Hepatocyte (in vitro differentiated cells): ENCODE measurements at regions not wholly inside any gene's neighbourhood (a gene's known extent, or its start where the extent isn't known, plus 50 kb on each side); places are given as distances from the start of the nearest gene placed in this dataset.

Experiments
- DNase-seq: peaks from one replicate; pipeline ENCODE4 v3.0.0-alpha.2; 2016; ENCODE audit warnings: low spot score
- H2AFZ ChIP-seq: fragments of 200-600 bp; sonication (generic); 2 replicates; pipeline ENCODE4 v1.6.0; 2016; ENCODE audit warnings: antibody characterized with exemption, mild to moderate bottlenecking
- H3K27ac ChIP-seq: fragments of 200-600 bp; sonication (generic); 2 replicates; pipeline ENCODE4 v1.5.1; 2016; ENCODE audit warnings: mild to moderate bottlenecking
- H3K27me3 ChIP-seq: fragments of 200-600 bp; sonication (generic); 2 replicates; pipeline ENCODE4 v1.6.1; 2016
- H3K36me3 ChIP-seq: fragments of 200-600 bp; sonication (generic); replicated peaks from 2 replicates; pipeline ENCODE4 v1.5.1; 2016; ENCODE audit warnings: low read depth; ENCODE audit not compliant: insufficient read depth
- H3K4me1 ChIP-seq: fragments of 200-600 bp; sonication (generic); 2 replicates; pipeline ENCODE4 v1.5.1; 2016; ENCODE audit warnings: mild to moderate bottlenecking, moderate library complexity; ENCODE audit not compliant: insufficient read depth
- H3K4me2 ChIP-seq: fragments of 200-600 bp; sonication (generic); 2 replicates; pipeline ENCODE4 v1.6.0; 2016
- H3K4me3 ChIP-seq: fragments of 200-600 bp; sonication (generic); 2 replicates; pipeline ENCODE4 v1.5.1; 2016; ENCODE audit warnings: mild to moderate bottlenecking
- H3K79me2 ChIP-seq: fragments of 200-600 bp; sonication (generic); 2 replicates; pipeline ENCODE4 v1.6.0; 2017; ENCODE audit warnings: mild to moderate bottlenecking
- H3K9me2 ChIP-seq: fragments of 200-600 bp; sonication (generic); replicated peaks from 2 replicates; pipeline ENCODE4 v1.6.0; 2017; ENCODE audit warnings: mild to moderate bottlenecking; ENCODE audit not compliant: insufficient read depth
- H3K9me3 ChIP-seq: fragments of 200-600 bp; sonication (generic); 2 replicates; pipeline ENCODE4 v1.5.1; 2016; ENCODE audit warnings: low read depth, mild to moderate bottlenecking
- H4K20me1 ChIP-seq: fragments of 200-600 bp; sonication (generic); 2 replicates; pipeline ENCODE4 v1.6.0; 2016; ENCODE audit warnings: mild to moderate bottlenecking; ENCODE audit not compliant: insufficient read depth, poor library complexity, severe bottlenecking
- CTCF ChIP-seq: fragments of 200-600 bp; sonication (generic); IDR thresholded peaks from 2 replicates; pipeline ENCODE4 v1.5.1; 2016; ENCODE audit warnings: antibody characterized with exemption, mild to moderate bottlenecking; ENCODE audit not compliant: poor library complexity
- EZH2 ChIP-seq: fragments of 200-600 bp; sonication (generic); IDR thresholded peaks from 2 replicates; pipeline ENCODE4 v1.6.1; 2016; ENCODE audit warnings: antibody characterized with exemption, mild to moderate bottlenecking, borderline replicate concordance
- EZH2phosphoT487 ChIP-seq: fragments of 200-600 bp; sonication (generic); IDR thresholded peaks from one replicate; pipeline ENCODE4 v1.6.1; 2018; ENCODE audit warnings: antibody characterized with exemption, mild to moderate bottlenecking, low read depth, moderate library complexity; ENCODE audit not compliant: unreplicated experiment, severe bottlenecking
- WGBS: methylation state at CpG from one replicate; pipeline ENCODE4 v1.1.6; 2016; ENCODE audit warnings: low lambda C conversion rate; ENCODE audit errors: missing lambda C conversion rate; 5-methylcytosine and 5-hydroxymethylcytosine counted together

- no peak overlapping the region for H2AFZ ChIP-seq
- TF ChIP-seq EZH2phosphoT487 (no peak), CTCF (no peak), EZH2 (no peak)
- no peaks in the 10 kb centered on the region for H3K27me3 ChIP-seq
- no peaks in the 10 kb centered on the region for H3K4me1 ChIP-seq
- H4K20me1 ChIP-seq: no peaks in the 10 kb centered on the region
- H3K4me2 ChIP-seq: no peak overlapping the region
- no peaks in the 10 kb centered on the region for H3K36me3 ChIP-seq
- DNase-seq: no peak
- H3K27ac ChIP-seq: no peak overlapping the region
- no peaks in the 10 kb centered on the region for H3K9me2 ChIP-seq
- H3K4me3 ChIP-seq: no peak overlapping the region
- H3K79me2 ChIP-seq: no peaks in the 10 kb centered on the region
- H3K9me3 ChIP-seq: no peaks in the 10 kb centered on the region
These were observed 604.0 kb downstream of the ISL1 start for GRCh38 chr5:51987239-51987638.

GRCh38 chr5:51987669-51988209, 604.5 kb downstream of the ISL1 start:
- Histone ChIP-seq H2AFZ (no peak overlapping the region), H3K9me2 (no peaks in the 10 kb centered on the region), H3K4me1 (no peaks in the 10 kb centered on the region), H3K4me2 (no peak overlapping the region), H3K36me3 (no peaks in the 10 kb centered on the region), H3K27me3 (no peaks in the 10 kb centered on the region), H3K4me3 (no peak overlapping the region), H3K27ac (no peak overlapping the region), H4K20me1 (no peaks in the 10 kb centered on the region), H3K79me2 (no peaks in the 10 kb centered on the region), H3K9me3 (no peaks in the 10 kb centered on the region)
- no peak for TF ChIP-seq EZH2phosphoT487
- no peak for TF ChIP-seq CTCF
- TF ChIP-seq EZH2: no peak
- 84% methylated on average over 2 of the region's 2 CpGs for WGBS
- DNase-seq: no peak

- Histone ChIP-seq H3K27me3 (no peaks in the 10 kb centered on the region), H3K4me3 (no peak overlapping the region), H3K9me3 (no peaks in the 10 kb centered on the region), H3K27ac (no peak overlapping the region), H3K9me2 (no peaks in the 10 kb centered on the region), H2AFZ (no peak overlapping the region), H3K79me2 (no peaks in the 10 kb centered on the region), H3K36me3 (no peaks in the 10 kb centered on the region), H3K4me2 (no peak overlapping the region), H4K20me1 (no peaks in the 10 kb centered on the region), H3K4me1 (no peaks in the 10 kb centered on the region)
- DNase-seq: no peak
- 70% methylated on average over 6 of the region's 6 CpGs for WGBS
- no peak for TF ChIP-seq EZH2
- no peak for TF ChIP-seq CTCF
- no peak for TF ChIP-seq EZH2phosphoT487
These were observed 605.4 kb downstream of the ISL1 start for GRCh38 chr5:51988634-51989033.

GRCh38 chr5:51990241-51990640, 607.0 kb downstream of the ISL1 start:
- Histone ChIP-seq H3K4me3 (no peak overlapping the region), H2AFZ (no peak overlapping the region), H3K27ac (no peak overlapping the region), H3K36me3 (no peaks in the 10 kb centered on the region), H3K79me2 (no peaks in the 10 kb centered on the region), H3K4me2 (no peak overlapping the region), H3K27me3 (no peaks in the 10 kb centered on the region), H3K9me2 (no peaks in the 10 kb centered on the region), H4K20me1 (no peaks in the 10 kb centered on the region), H3K4me1 (no peaks in the 10 kb centered on the region), H3K9me3 (no peaks in the 10 kb centered on the region)
- DNase-seq: no peak
- WGBS: 66% methylated on average over 2 of the region's 2 CpGs
- no peak for TF ChIP-seq CTCF
- no peak for TF ChIP-seq EZH2
- no peak for TF ChIP-seq EZH2phosphoT487
